Forelimb muscle (tissue), 1 donor: ENCODE measurements at regions not wholly inside any gene's neighbourhood (a gene's known extent, or its start where the extent isn't known, plus 50 kb on each side); places are given as distances from the start of the nearest gene placed in this dataset.

Experiments used
- DNase-seq: peaks from one replicate; pipeline ENCODE4 v3.0.0-alpha.2; 2013; ENCODE audit warnings: low read depth

- no peak for DNase-seq
Measured at GRCh38 chr1:235011599-235012435, 116.8 kb downstream of the TOMM20 start.

- DNase-seq = no peak
Measured at GRCh38 chr1:235011064-235011598, 117.5 kb downstream of the TOMM20 start.

GRCh38 chr1:235009561-235010306, 118.9 kb downstream of the TOMM20 start:
- DNase-seq = no peak

GRCh38 chr1:235009074-235009473, 119.6 kb downstream of the TOMM20 start:
- no peak for DNase-seq

GRCh38 chr1:235008239-235008638, 120.4 kb downstream of the TOMM20 start:
- DNase-seq = no peak

GRCh38 chr1:235006816-235007215, 121.8 kb downstream of the TOMM20 start:
- no peak for DNase-seq

- DNase-seq = no peak
Measured at GRCh38 chr1:235006132-235006721, 122.4 kb downstream of the TOMM20 start.

GRCh38 chr1:235004840-235005391, 123.7 kb downstream of the TOMM20 start:
- DNase-seq = no peak

GRCh38 chr1:235004276-235004675, 124.4 kb downstream of the TOMM20 start:
- no peak for DNase-seq

GRCh38 chr1:235002706-235003300, 125.8 kb downstream of the TOMM20 start:
- no peak for DNase-seq

GRCh38 chr1:234999513-234999940, 129.1 kb downstream of the TOMM20 start:
- no peak for DNase-seq

GRCh38 chr1:234997896-234998741, 130.5 kb downstream of the TOMM20 start:
- DNase-seq = no peak

- no peak for DNase-seq
Measured at GRCh38 chr1:234997201-234997895, 131.3 kb downstream of the TOMM20 start.

- DNase-seq = no peak
Measured at GRCh38 chr1:234996245-234996757, 132.3 kb downstream of the TOMM20 start.

- DNase-seq = no peak
Measured at GRCh38 chr1:234994436-234995295, 134.0 kb downstream of the TOMM20 start.

GRCh38 chr1:234992065-234992464, 136.6 kb downstream of the TOMM20 start:
- DNase-seq = no peak

GRCh38 chr1:234990874-234991801, 137.5 kb downstream of the TOMM20 start:
- no peak for DNase-seq

GRCh38 chr1:234990328-234990675, 138.3 kb downstream of the TOMM20 start:
- DNase-seq = no peak
